HEK293T (cell line): ENCODE measurements at regions not wholly inside any gene's neighbourhood (a gene's known extent, or its start where the extent isn't known, plus 50 kb on each side); places are given as distances from the start of the nearest gene placed in this dataset.

ENCODE experiments used
- ARNT ChIP-seq: fragments of 450-650 bp; IDR thresholded peaks from 2 replicates; pipeline ENCODE4 v1.6.1; 2017; ENCODE audit warnings: mild to moderate bottlenecking
- FOXK2 ChIP-seq: fragments of 450-650 bp; IDR thresholded peaks from 2 replicates; pipeline ENCODE4 v1.6.1; 2016; ENCODE audit warnings: mild to moderate bottlenecking
- FOXM1 ChIP-seq: fragments of 450-650 bp; IDR thresholded peaks from 2 replicates; pipeline ENCODE4 v1.6.1; 2017; ENCODE audit warnings: mild to moderate bottlenecking, borderline replicate concordance
- HDGF ChIP-seq: fragments of 450-650 bp; IDR thresholded peaks from 2 replicates; pipeline ENCODE4 v1.6.1; 2017; ENCODE audit warnings: antibody characterized with exemption, borderline replicate concordance
- L3MBTL2 ChIP-seq: fragments of 450-650 bp; conservative IDR thresholded peaks from 2 replicates; pipeline ENCODE4 v1.6.1; 2016; ENCODE audit warnings: mild to moderate bottlenecking
- LEF1 ChIP-seq: fragments of 450-650 bp; IDR thresholded peaks from 2 replicates; pipeline ENCODE4 v1.6.1; 2017; ENCODE audit warnings: mild to moderate bottlenecking, borderline replicate concordance
- TARDBP ChIP-seq: fragments of 450-650 bp; IDR thresholded peaks from 2 replicates; pipeline ENCODE4 v1.6.1; 2016

DNA sequence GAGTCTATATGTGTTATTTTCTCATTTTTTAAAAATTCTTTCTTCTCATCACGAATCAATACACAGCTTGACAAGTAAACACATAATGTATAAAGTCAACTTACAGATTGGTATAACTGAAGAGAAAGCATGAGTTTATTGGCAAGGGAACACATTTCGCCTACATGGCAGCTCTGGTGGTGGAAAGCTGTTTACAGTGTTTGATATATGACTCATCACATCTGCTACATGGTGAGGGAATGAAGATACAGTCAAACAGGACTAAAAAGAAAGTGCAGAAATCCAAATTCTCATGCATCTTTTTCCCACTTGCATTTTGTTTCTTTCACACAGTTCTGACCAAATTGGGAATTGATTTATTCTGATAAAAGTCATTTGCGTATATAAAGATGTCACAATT, 122.2 kb upstream of the ADGRL4 start:
- TF ChIP-seq L3MBTL2 (no peak), ARNT (no peak), FOXM1 (no peak), TARDBP (no peak), LEF1 (no peak), FOXK2 (no peak), HDGF (no peak)
